ENCODE measurements at regions not wholly inside any gene's neighbourhood (a gene's known extent, or its start where the extent isn't known, plus 50 kb on each side); places are given as distances from the start of the nearest gene placed in this dataset.

DNA sequence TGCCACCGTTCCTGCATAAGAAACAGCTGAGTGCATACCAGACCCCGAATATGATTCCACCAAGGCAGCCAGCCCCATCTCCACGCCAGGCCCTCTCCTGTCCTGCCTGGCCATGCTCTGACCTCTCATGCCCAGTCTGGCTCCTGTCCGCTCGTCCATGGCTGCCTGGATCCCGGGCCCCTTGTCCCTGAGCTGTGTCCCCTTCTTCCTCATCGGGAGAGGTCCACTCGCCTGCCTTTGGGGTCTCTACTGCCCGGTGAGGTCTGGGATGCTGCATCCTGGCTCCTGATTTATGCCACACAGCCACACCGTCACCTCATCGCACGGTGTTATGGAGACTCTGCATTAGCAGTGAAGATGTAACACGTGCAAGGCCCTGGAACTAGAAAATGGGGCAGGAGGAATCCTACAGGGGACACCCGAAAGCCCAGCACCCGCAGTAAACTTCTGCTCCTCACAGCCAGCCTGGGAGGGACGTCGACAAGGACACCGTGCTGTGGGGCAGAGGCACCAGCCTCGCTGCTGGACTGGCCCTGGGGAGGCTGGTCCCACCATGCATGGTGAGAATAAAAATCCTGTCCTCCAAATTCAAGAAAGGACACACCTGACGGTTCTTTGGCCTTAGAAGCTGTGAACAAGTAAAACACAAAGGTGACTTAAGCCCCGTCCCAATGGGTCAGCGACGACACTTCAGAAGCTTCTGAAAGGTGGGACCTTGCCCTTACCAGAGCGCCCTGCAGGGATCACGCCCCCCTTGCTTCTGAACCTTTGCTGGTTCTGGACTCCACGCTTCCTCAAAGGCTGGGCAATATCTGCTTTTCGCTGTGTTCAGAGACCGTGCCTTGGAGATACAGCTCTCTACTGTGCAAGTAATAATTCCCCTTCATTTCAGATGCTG, 103.0 kb downstream of the DLL1 start:
- intact Hi-C loops (cut with micrococcal nuclease; ENCODE audit: unreplicated experiment) = no loop called here
- no peak for DNase-seq
- TF ChIP-seq, protein P1, sequence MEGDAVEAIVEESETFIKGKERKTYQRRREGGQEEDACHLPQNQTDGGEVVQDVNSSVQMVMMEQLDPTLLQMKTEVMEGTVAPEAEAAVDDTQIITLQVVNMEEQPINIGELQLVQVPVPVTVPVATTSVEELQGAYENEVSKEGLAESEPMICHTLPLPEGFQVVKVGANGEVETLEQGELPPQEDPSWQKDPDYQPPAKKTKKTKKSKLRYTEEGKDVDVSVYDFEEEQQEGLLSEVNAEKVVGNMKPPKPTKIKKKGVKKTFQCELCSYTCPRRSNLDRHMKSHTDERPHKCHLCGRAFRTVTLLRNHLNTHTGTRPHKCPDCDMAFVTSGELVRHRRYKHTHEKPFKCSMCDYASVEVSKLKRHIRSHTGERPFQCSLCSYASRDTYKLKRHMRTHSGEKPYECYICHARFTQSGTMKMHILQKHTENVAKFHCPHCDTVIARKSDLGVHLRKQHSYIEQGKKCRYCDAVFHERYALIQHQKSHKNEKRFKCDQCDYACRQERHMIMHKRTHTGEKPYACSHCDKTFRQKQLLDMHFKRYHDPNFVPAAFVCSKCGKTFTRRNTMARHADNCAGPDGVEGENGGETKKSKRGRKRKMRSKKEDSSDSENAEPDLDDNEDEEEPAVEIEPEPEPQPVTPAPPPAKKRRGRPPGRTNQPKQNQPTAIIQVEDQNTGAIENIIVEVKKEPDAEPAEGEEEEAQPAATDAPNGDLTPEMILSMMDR (IDR thresholded peaks at IDR 0.05; ENCODE audit: unreplicated experiment) = no peak
- BruUV-seq (replicated peaks) = no TSS peak
- H3K4me3 Mint-ChIP-seq (ENCODE audit: low read depth, unreplicated experiment) = no peak overlapping the region
- CTCF ChIA-PET = no interaction called here
- H3K27ac Mint-ChIP-seq (ENCODE audit: unreplicated experiment) = no peak overlapping the region
- H3K27me3 Mint-ChIP-seq (ENCODE audit: unreplicated experiment) = peaks cover 12% of the 10 kb centered on the region
- H3K4me1 Mint-ChIP-seq (ENCODE audit: low read depth, unreplicated experiment) = no peaks in the 10 kb centered on the region
- no peaks in the 10 kb centered on the region for H3K36me3 Mint-ChIP-seq (ENCODE audit: insufficient read depth, unreplicated experiment)
- peaks cover 5% of the 10 kb centered on the region for H3K9me3 Mint-ChIP-seq (ENCODE audit: low read depth, unreplicated experiment)

DNA sequence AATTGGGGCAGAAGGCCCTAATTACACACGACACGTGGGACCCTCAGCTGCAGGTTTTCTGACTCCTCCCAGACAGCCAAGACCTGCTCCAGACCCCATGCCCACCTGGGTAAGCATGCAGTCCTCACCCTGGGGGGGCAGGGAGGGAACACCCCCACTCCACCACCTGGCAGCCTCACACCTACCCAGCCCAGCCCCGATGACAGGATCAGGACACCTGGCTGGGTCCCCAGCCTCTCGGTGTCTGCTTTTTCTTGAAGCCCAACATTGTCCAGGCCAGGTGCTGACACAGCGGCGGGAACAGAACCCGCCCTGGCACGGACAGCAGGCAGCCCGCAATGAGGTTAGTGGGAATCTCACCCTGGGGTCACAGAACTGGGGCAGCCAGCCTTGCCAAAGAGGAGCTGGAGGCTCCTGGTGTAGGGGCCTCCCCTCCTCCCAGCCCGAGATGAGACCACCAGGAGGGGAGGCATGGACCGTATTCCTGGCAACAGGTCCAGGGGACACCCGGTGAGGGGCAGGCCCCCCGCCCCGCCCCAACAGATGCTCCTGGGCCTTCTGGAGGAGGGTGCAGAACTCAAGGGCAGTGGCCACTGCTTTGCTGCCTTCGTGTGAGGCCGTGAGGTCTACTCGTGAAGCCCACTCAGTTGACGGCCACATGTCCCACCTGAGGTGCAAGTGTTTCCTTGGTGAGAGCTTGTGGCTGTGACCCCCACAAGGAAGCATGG, 103.8 kb downstream of the DLL1 start:
- TF ChIP-seq, protein P1 (IDR thresholded peaks at IDR 0.05; ENCODE audit: unreplicated experiment) = no peak
- CTCF ChIA-PET = no interaction called here
- H3K27me3 Mint-ChIP-seq (ENCODE audit: unreplicated experiment) = peaks cover 20% of the 10 kb centered on the region
- no peaks in the 10 kb centered on the region for H3K4me1 Mint-ChIP-seq (ENCODE audit: low read depth, unreplicated experiment)
- H3K9me3 Mint-ChIP-seq (ENCODE audit: low read depth, unreplicated experiment) = peaks cover 5% of the 10 kb centered on the region
- H3K4me3 Mint-ChIP-seq (ENCODE audit: low read depth, unreplicated experiment) = no peak overlapping the region
- DNase-seq = no peak
- no peaks in the 10 kb centered on the region for H3K36me3 Mint-ChIP-seq (ENCODE audit: insufficient read depth, unreplicated experiment)
- no peak overlapping the region for H3K27ac Mint-ChIP-seq (ENCODE audit: unreplicated experiment)
- intact Hi-C loops (cut with micrococcal nuclease; ENCODE audit: unreplicated experiment) = no loop called here
- BruUV-seq (replicated peaks) = no TSS peak

DNA sequence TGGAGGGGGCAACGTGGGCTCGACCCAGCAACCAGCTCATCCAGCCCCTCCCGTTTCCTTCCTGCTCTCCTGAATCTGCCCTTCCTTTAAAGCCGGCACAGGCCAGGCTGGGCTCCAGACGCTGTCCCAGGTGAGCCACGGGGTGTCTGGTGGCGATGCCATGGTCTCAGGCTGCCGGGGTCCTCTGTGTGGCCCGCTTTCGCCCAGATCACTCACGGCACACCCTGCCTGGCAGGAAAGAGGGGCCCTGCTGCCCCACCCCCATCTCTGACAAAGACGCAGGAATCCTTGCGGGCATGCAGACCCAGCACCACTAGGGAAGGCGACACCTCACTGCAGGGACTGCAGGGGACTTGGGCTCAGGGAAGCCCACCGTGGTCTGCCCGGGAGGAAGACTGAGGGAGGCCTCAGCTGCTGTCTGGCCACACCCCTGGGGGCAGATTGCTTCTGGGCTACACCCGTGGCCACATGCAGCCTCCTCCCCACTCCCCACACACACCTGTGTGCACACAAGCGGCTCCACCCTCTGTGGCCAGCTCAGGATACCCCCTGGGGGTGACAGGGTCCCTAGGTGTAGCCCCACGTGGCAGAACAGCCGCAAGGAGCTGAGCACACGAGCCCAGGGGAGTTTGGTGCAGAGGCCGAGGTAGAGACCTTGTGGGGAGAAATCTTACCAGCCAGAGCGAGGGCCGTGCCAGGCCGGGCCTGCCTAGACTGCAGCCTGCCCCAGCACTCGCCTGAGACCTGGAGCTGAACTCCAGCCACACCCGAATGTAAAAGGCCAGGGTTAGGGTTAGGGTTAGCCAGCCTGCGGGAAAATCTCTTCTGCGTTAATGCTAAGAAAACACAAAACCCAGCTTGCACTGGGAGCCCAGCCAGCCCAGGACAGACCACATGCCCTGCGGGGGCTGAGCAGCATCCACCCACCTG, 104.6 kb downstream of the DLL1 start:
- TF ChIP-seq, protein P1 (IDR thresholded peaks at IDR 0.05; ENCODE audit: unreplicated experiment) = no peak
- Mint-ChIP-seq H3K27me3 (ENCODE audit: unreplicated experiment) (peaks cover 27% of the 10 kb centered on the region), H3K4me1 (ENCODE audit: low read depth, unreplicated experiment) (no peaks in the 10 kb centered on the region), H3K36me3 (ENCODE audit: insufficient read depth, unreplicated experiment) (no peaks in the 10 kb centered on the region), H3K27ac (ENCODE audit: unreplicated experiment) (no peak overlapping the region), H3K4me3 (ENCODE audit: low read depth, unreplicated experiment) (no peak overlapping the region), H3K9me3 (ENCODE audit: low read depth, unreplicated experiment) (peaks cover 5% of the 10 kb centered on the region)
- DNase-seq = no peak
- no TSS peak for BruUV-seq (replicated peaks)
- intact Hi-C loops (cut with micrococcal nuclease; ENCODE audit: unreplicated experiment) = no loop called here
- CTCF ChIA-PET = no interaction called here
